K562 (cell line): ENCODE measurements at regions not wholly inside any gene's neighbourhood (a gene's known extent, or its start where the extent isn't known, plus 50 kb on each side); places are given as distances from the start of the nearest gene placed in this dataset.
A peak's percentile ranks its signal among the peaks of the same experiment; 100 is the strongest.

Experiments used
- ATAC-seq: fragments of 200-7000 bp; cut with Tn5 transposase; 3 replicates; pipeline ENCODE4 v1.9.1; 2020; ENCODE audit warnings: moderate library complexity
- BruUV-seq: library from RNA; stranded (reverse); fragments of 400-500 nt; replicated peaks from 2 replicates; lab custom pipeline; 2021; lab: Mats Ljungman, UMichigan
- CTCF ChIA-PET: fragments of 300-600 bp; formaldehyde crosslinking; extraction: SDS; loops from one replicate; lab custom pipeline; 2021; ENCODE audit warnings: low intra/inter-chr PET ratio; lab: Yijun Ruan, JAX
- POLR2A ChIA-PET: fragments of 300-600, 350-650 bp; sonication (Branson Sonifier 250); formaldehyde crosslinking; extraction: SDS; loops from one replicate; lab custom pipeline; 2021; ENCODE audit warnings: antibody characterized with exemption, inconsistent platforms; lab: Yijun Ruan, JAX
- DNase-seq, 4 experiments: peaks; one replicate each; pipeline versions ENCODE4 v3.0.0 to v3.0.0-alpha.2; 2011 to 2018; ENCODE audit warnings: low spot score in 3 of 4, mixed read lengths in 3 of 4; ENCODE audit errors: extremely low read depth in 1 of 4
- FAIRE-seq: peaks from 2 replicates; lab custom pipeline; 2011; peaks lifted over from hg19 to GRCh38; lab: Jason Lieb, UNC
- H2AFZ ChIP-seq: 2 replicates; pipeline ENCODE4 v1.6.0; 2011; ENCODE audit warnings: low read depth, low read length, control low read depth, inconsistent platforms
- H3K27ac ChIP-seq: fragments of 200-600 bp; 3 replicates; pipeline ENCODE4 v1.8.0; 2011; ENCODE audit warnings: low read depth, mild to moderate bottlenecking, control low read depth, inconsistent platforms, low read length, moderate library complexity, mixed read lengths; ENCODE audit errors: extremely low read depth
- H3K27me3 ChIP-seq, 2 experiments: fragments of 300-600 bp in 1 of 2; 2 replicates in 1 of 2; 3 replicates in 1 of 2; pipeline versions ENCODE4 v1.6.0 to v1.8.0; 2011; ENCODE audit warnings: inconsistent platforms in 2 of 2, low read length in 2 of 2, mild to moderate bottlenecking in 1 of 2, mixed read lengths in 1 of 2, moderate library complexity in 1 of 2; ENCODE audit not compliant: control insufficient read depth in 2 of 2, insufficient read depth in 2 of 2
- H3K36me3 ChIP-seq: fragments of 300-600 bp; 3 replicates; pipeline ENCODE4 v1.8.0; 2011; ENCODE audit warnings: mild to moderate bottlenecking, low read length, inconsistent platforms; ENCODE audit not compliant: control insufficient read depth, insufficient read depth
- H3K4me1 ChIP-seq, 2 experiments: fragments of 200-600 bp in 1 of 2; replicated peaks in 1 of 2; 2 replicates in 1 of 2; 3 replicates in 1 of 2; pipeline versions ENCODE4 v1.5.1 to v1.8.0; 2011; ENCODE audit warnings: inconsistent platforms in 2 of 2, low read length in 2 of 2, mild to moderate bottlenecking in 1 of 2, mixed read lengths in 1 of 2, moderate library complexity in 1 of 2; ENCODE audit not compliant: control insufficient read depth in 2 of 2, insufficient read depth in 2 of 2
- H3K4me2 ChIP-seq: 2 replicates; pipeline ENCODE4 v1.6.1; 2011; ENCODE audit warnings: low read length, control low read depth, inconsistent platforms, mixed read lengths; ENCODE audit not compliant: insufficient read depth
- H3K4me3 ChIP-seq: fragments of 200-600 bp; sonication (generic), shearing (Covaris generic); 2 replicates; pipeline ENCODE4 v1.5.1; 2016; ENCODE audit warnings: control low read depth, inconsistent platforms
- H3K79me2 ChIP-seq: fragments of 200-600 bp; 3 replicates; pipeline ENCODE4 v1.8.0; 2011; ENCODE audit warnings: low read length, inconsistent platforms; ENCODE audit not compliant: control insufficient read depth, insufficient read depth
- H3K9ac ChIP-seq, 2 experiments: 2 replicates each; pipeline versions ENCODE4 v1.6.0 to v1.6.1; 2011; ENCODE audit warnings: low read depth in 2 of 2, low read length in 2 of 2, control low read depth in 1 of 2, inconsistent platforms in 1 of 2, mild to moderate bottlenecking in 1 of 2, mixed read lengths in 1 of 2; ENCODE audit not compliant: insufficient read depth in 1 of 2
- H3K9me1 ChIP-seq: one replicate; pipeline ENCODE4 v1.6.0; 2011; ENCODE audit warnings: inconsistent platforms, mild to moderate bottlenecking, low read length, moderate library complexity; ENCODE audit not compliant: control insufficient read depth, insufficient read depth
- H3K9me3 ChIP-seq: replicated peaks from 2 replicates; pipeline ENCODE4 v1.5.1; 2011; ENCODE audit warnings: low read depth, low read length, inconsistent platforms; ENCODE audit not compliant: control insufficient read depth, insufficient read depth
- H4K20me1 ChIP-seq: replicated peaks from 2 replicates; pipeline ENCODE4 v1.6.1; 2011; ENCODE audit warnings: low read length, inconsistent platforms, mixed read lengths; ENCODE audit not compliant: control insufficient read depth, insufficient read depth
- CTCF ChIP-seq, 3 experiments: IDR thresholded peaks in 2 of 3; conservative IDR thresholded peaks in 1 of 3; 2 replicates each; pipeline ENCODE4 v1.5.1; 2011 to 2012; ENCODE audit warnings: low read length in 3 of 3, mild to moderate bottlenecking in 3 of 3, control low read depth in 2 of 3, improper control_type of control experiment in 1 of 3, inconsistent platforms in 1 of 3, low read depth in 1 of 3, mixed read lengths in 1 of 3, moderate library complexity in 1 of 3; ENCODE audit not compliant: insufficient read depth in 2 of 3
- SMARCE1 ChIP-seq: fragments of 450-650 bp; IDR thresholded peaks from 2 replicates; pipeline ENCODE4 v1.7.1; 2016; ENCODE audit warnings: mild to moderate bottlenecking
- ZNF121 ChIP-seq: sonication (generic); formaldehyde crosslinking; conservative IDR thresholded peaks from 2 replicates; pipeline ENCODE4 v1.8.0; 2022; ENCODE audit warnings: missing genetic modification reagents
- WGBS: fragments of 100-300 bp; shearing (Covaris generic); methylation state at CpG from one replicate; pipeline ENCODE4 v1.1.6; 2016; ENCODE audit warnings: low coverage, mixed read lengths; ENCODE audit not compliant: insufficient coverage; ENCODE audit errors: missing lambda C conversion rate; 5-methylcytosine and 5-hydroxymethylcytosine counted together
- in situ Hi-C: fragments of 300-500 bp; cut with MboI; formaldehyde crosslinking; loops from 4 replicates; pipeline ENCODE4 v1.15.0; 2018; ENCODE audit warnings: inconsistent platforms, mixed read lengths
- intact Hi-C: fragments of 100-400 bp; cut with micrococcal nuclease; formaldehyde crosslinking; loops from 2 replicates; pipeline ENCODE4 v1.14.2; 2022

GRCh38 chr12:23361971-23362370, 587.5 kb downstream of the SOX5 start:
- no peak overlapping the region for H3K4me2 ChIP-seq
- peak in 1 of 3 experiments; percentile 19; a peak in 1 of 6 replicates for TF ChIP-seq CTCF (IDR thresholded peaks at IDR 0.05 in 2 of 3, conservative IDR thresholded peaks at IDR 0.05 in 1 of 3; ENCODE audit: insufficient read depth in 2 of 3, low read depth in 1 of 3, low read length in 3 of 3)
- TF ChIP-seq SMARCE1, result no peak
- TF ChIP-seq, all 486 proteins: peak for 1
- Histone ChIP-seq H4K20me1 (no peaks in the 10 kb centered on the region), H2AFZ (no peak overlapping the region), H3K9me1 (no peaks in the 10 kb centered on the region), H3K79me2 (no peaks in the 10 kb centered on the region), H3K36me3 (no peaks in the 10 kb centered on the region), H3K9ac (no peak overlapping the region), H3K4me3 (no peak overlapping the region), H3K4me1 (no peaks in the 10 kb centered on the region; a peak in 1 of 5 replicates), H3K27ac (no peak overlapping the region), H3K9me3 (peaks cover 5% of the 10 kb centered on the region), H3K27me3 (no peaks in the 10 kb centered on the region)
- DNase-seq (peak in 1 of 4 experiments; percentile 9), ATAC-seq (0 out of 3 replicates have a peak, but pooled peaks have one; percentile 42), FAIRE-seq (no peak)
- BruUV-seq, result no TSS peak
- in situ Hi-C loops, result no loop called here
- ChIA-PET POLR2A (interaction anchor here (0.6 kb wide), 1 partner anchor 35 kb away, joined by 3 read pairs; no protein-coding TSS in a partner anchor), CTCF (no interaction called here)
- intact Hi-C loops, result no loop called here
- WGBS, result 77% methylated on average over 6 of the region's 6 CpGs

- POLR2A ChIA-PET, result interaction anchor here (0.6 to 1.1 kb wide), 2 partner anchors 10 to 129 kb away, joined by 3 read pairs; no protein-coding TSS in a partner anchor
- H3K9me3 ChIP-seq, result peaks cover 5% of the 10 kb centered on the region
- no peak overlapping the region for H2AFZ ChIP-seq
- CTCF ChIA-PET, result no interaction called here
- no peaks in the 10 kb centered on the region for H4K20me1 ChIP-seq
- intact Hi-C loops, result no loop called here
- FAIRE-seq (no peak), DNase-seq (no peak), ATAC-seq (no peak)
- no peak overlapping the region for H3K9ac ChIP-seq
- TF ChIP-seq ZNF121 (CRISPR knock-in tag), result no peak
- no peaks in the 10 kb centered on the region for H3K79me2 ChIP-seq
- no peak overlapping the region for H3K4me3 ChIP-seq
- no TSS peak for BruUV-seq
- 73% methylated on average over 1 of the region's 1 CpG for WGBS
- H3K9me1 ChIP-seq, result no peaks in the 10 kb centered on the region
- H3K27ac ChIP-seq, result no peak overlapping the region
- no peaks in the 10 kb centered on the region for H3K4me1 ChIP-seq
- no peaks in the 10 kb centered on the region for H3K27me3 ChIP-seq
- in situ Hi-C loops, result no loop called here
- no peak overlapping the region for H3K4me2 ChIP-seq
- no peaks in the 10 kb centered on the region; the same call in 2 of the 3 replicates for H3K36me3 ChIP-seq
Observed at GRCh38 chr12:23368590-23368989, 580.9 kb downstream of the SOX5 start.
